A549 (cell line): ENCODE measurements at regions not wholly inside any gene's neighbourhood (a gene's known extent, or its start where the extent isn't known, plus 50 kb on each side); places are given as distances from the start of the nearest gene placed in this dataset.

Experiments
- ATAC-seq, 2 experiments: fragments of 200-7000 bp in 1 of 2; fragments of >200 bp in 1 of 2; cut with Nextera tagmentation in 1 of 2; cut with Tn5 transposase in 1 of 2; 3 replicates each; pipeline versions ENCODE4 v1.8.0 to v1.9.1; 2018 to 2020; ENCODE audit warnings: mild to moderate bottlenecking in 1 of 2, moderate library complexity in 1 of 2
- CTCF ChIA-PET: fragments of 300-600 bp; sonication (Branson Sonifier 250); formaldehyde crosslinking; extraction: SDS; loops from one replicate; lab custom pipeline; 2021; ENCODE audit warnings: antibody characterized with exemption, inconsistent platforms; lab: Yijun Ruan, JAX
- POLR2A ChIA-PET: fragments of 350-600 bp; formaldehyde crosslinking; extraction: SDS; loops from one replicate; lab custom pipeline; 2021; ENCODE audit warnings: antibody characterized with exemption, inconsistent platforms; lab: Yijun Ruan, JAX
- DNase-seq, 2 experiments: peaks; one replicate each; pipeline versions ENCODE4 v3.0.0 to v3.0.0-alpha.2; 2011 to 2016; ENCODE audit warnings: low read depth in 1 of 2, low spot score in 1 of 2
- FAIRE-seq: peaks from 2 replicates; lab custom pipeline; 2011; peaks lifted over from hg19 to GRCh38; lab: Jason Lieb, UNC
- H3K27ac ChIP-seq, 2 experiments: fragments of >200 bp; sonication (Bioruptor Twin); formaldehyde crosslinking; 3 replicates each; pipeline ENCODE4 v1.5.1; 2016 to 2017
- H3K4me1 ChIP-seq: fragments of >200 bp; sonication (Bioruptor Twin); formaldehyde crosslinking; 3 replicates; pipeline ENCODE4 v1.6.1; 2016
- H3K4me2 ChIP-seq: fragments of >200 bp; sonication (Bioruptor Twin); formaldehyde crosslinking; 3 replicates; pipeline ENCODE4 v1.6.1; 2016
- H3K4me3 ChIP-seq: fragments of >200 bp; sonication (Bioruptor Twin); formaldehyde crosslinking; 3 replicates; pipeline ENCODE4 v1.5.1; 2016
- H3K9me3 ChIP-seq: fragments of >200 bp; sonication (Bioruptor Twin); formaldehyde crosslinking; 3 replicates; pipeline ENCODE4 v1.6.1; 2016
- ATOH8 ChIP-seq: fragments of 250-450 bp; sonication (Bioruptor Pico); IDR thresholded peaks from 2 replicates; pipeline ENCODE4 v1.5.0; 2020; ENCODE audit warnings: low read depth, mild to moderate bottlenecking, moderate library complexity
- CEBPB ChIP-seq, 2 experiments: fragments of >200 bp in 1 of 2; sonication (Bioruptor Twin) in 1 of 2; formaldehyde crosslinking in 1 of 2; IDR thresholded peaks; 2 replicates each; pipeline ENCODE4 v1.6.1; 2012 to 2016
- CHD2 ChIP-seq: fragments of 150-350 bp; IDR thresholded peaks from 2 replicates; pipeline ENCODE4 v1.6.1; 2014; ENCODE audit warnings: low read length; ENCODE audit not compliant: partially characterized antibody
- EHF ChIP-seq: fragments of 250-450 bp; sonication (Bioruptor Pico); IDR thresholded peaks from 2 replicates; pipeline ENCODE4 v1.5.0; 2020; ENCODE audit warnings: mild to moderate bottlenecking
- EHMT2 ChIP-seq: fragments of 200-600 bp; sonication (generic); IDR thresholded peaks from 2 replicates; pipeline ENCODE4 v1.6.1; 2016; ENCODE audit warnings: antibody characterized with exemption, low read depth, mild to moderate bottlenecking, moderate library complexity
- ELK1 ChIP-seq: fragments of 150-350 bp; IDR thresholded peaks from 2 replicates; pipeline ENCODE4 v1.6.1; 2014; ENCODE audit warnings: low read depth, mild to moderate bottlenecking, low read length
- EP300 ChIP-seq, 2 experiments: fragments of >200 bp; sonication (Bioruptor Twin); formaldehyde crosslinking; IDR thresholded peaks; 2 replicates in 1 of 2; 3 replicates in 1 of 2; pipeline ENCODE4 v1.6.1; 2016 to 2017
- FOSB ChIP-seq: fragments of 250-450 bp; sonication (Bioruptor Pico); IDR thresholded peaks from 2 replicates; pipeline ENCODE4 v1.5.0; 2020; ENCODE audit warnings: mild to moderate bottlenecking, moderate library complexity
- FOSL2 ChIP-seq, 2 experiments: fragments of 450-650 bp in 1 of 2; fragments of >200 bp in 1 of 2; sonication (Bioruptor Twin) in 1 of 2; formaldehyde crosslinking; IDR thresholded peaks; 2 replicates each; pipeline versions ENCODE4 v1.5.0 to v1.6.1; 2016 to 2020; ENCODE audit warnings: mild to moderate bottlenecking in 1 of 2, moderate library complexity in 1 of 2
- HDAC2 ChIP-seq: fragments of 200-600 bp; sonication (generic); IDR thresholded peaks from 2 replicates; pipeline ENCODE4 v1.6.1; 2016
- HES2 ChIP-seq: fragments of >200 bp; sonication (Bioruptor Twin); formaldehyde crosslinking; IDR thresholded peaks from 2 replicates; pipeline ENCODE4 v1.6.1; 2016
- HEYL ChIP-seq: fragments of 250-450 bp; sonication (Bioruptor Pico); IDR thresholded peaks from 2 replicates; pipeline ENCODE4 v1.8.0; 2021; ENCODE audit warnings: mild to moderate bottlenecking, moderate library complexity
- HOXA7 ChIP-seq: fragments of 250-450 bp; sonication (Bioruptor Pico); IDR thresholded peaks from 2 replicates; pipeline ENCODE4 v1.5.0; 2020; ENCODE audit warnings: mild to moderate bottlenecking, moderate library complexity
- HOXB5 ChIP-seq: fragments of 250-450 bp; sonication (Bioruptor Pico); IDR thresholded peaks from 2 replicates; pipeline ENCODE4 v1.5.0; 2020; ENCODE audit warnings: mild to moderate bottlenecking, moderate library complexity
- JUNB ChIP-seq: fragments of >200 bp; sonication (Bioruptor Twin); formaldehyde crosslinking; IDR thresholded peaks from 2 replicates; pipeline ENCODE4 v1.6.1; 2016
- KDM1A ChIP-seq: fragments of 200-600 bp; sonication (generic); IDR thresholded peaks from 2 replicates; pipeline ENCODE4 v1.6.1; 2016; ENCODE audit warnings: low read depth, mild to moderate bottlenecking
- MAFK ChIP-seq: fragments of 450-650 bp; IDR thresholded peaks from 2 replicates; pipeline ENCODE4 v1.6.1; 2014; ENCODE audit not compliant: partially characterized antibody
- MAX ChIP-seq: IDR thresholded peaks from 2 replicates; pipeline ENCODE4 v1.6.1; 2012
- NFE2L2 ChIP-seq: fragments of 150-350 bp; conservative IDR thresholded peaks from 2 replicates; pipeline ENCODE4 v1.6.1; 2014; ENCODE audit warnings: low read length
- POLR2A ChIP-seq: IDR thresholded peaks from 2 replicates; pipeline ENCODE4 v1.6.1; 2012; ENCODE audit warnings: mild to moderate bottlenecking, low read length
- RAD21 ChIP-seq, 2 experiments: fragments of >200 bp in 1 of 2; sonication (Bioruptor Twin) in 1 of 2; formaldehyde crosslinking in 1 of 2; IDR thresholded peaks in 1 of 2; conservative IDR thresholded peaks in 1 of 2; 2 replicates in 1 of 2; 3 replicates in 1 of 2; pipeline ENCODE4 v1.6.1; 2012 to 2018; ENCODE audit warnings: inconsistent platforms in 1 of 2
- RCOR1 ChIP-seq: fragments of 150-350 bp; IDR thresholded peaks from 2 replicates; pipeline ENCODE4 v1.6.1; 2014; ENCODE audit warnings: antibody characterized with exemption, low read length, low read depth
- SMC3 ChIP-seq: fragments of >200 bp; sonication (Bioruptor Twin); formaldehyde crosslinking; IDR thresholded peaks from 3 replicates; pipeline ENCODE4 v1.6.1; 2018; ENCODE audit warnings: inconsistent platforms
- TP53 ChIP-seq: fragments of 250-450 bp; sonication (Bioruptor Pico); IDR thresholded peaks from 2 replicates; pipeline ENCODE4 v1.5.0; 2021; ENCODE audit warnings: mild to moderate bottlenecking, moderate library complexity
- USF2 ChIP-seq: fragments of 450-650 bp; IDR thresholded peaks from 2 replicates; pipeline ENCODE4 v1.6.1; 2014; ENCODE audit warnings: antibody characterized with exemption
- ZC3H11A ChIP-seq: fragments of 450-650 bp; IDR thresholded peaks from 2 replicates; pipeline ENCODE4 v1.6.1; 2014; ENCODE audit warnings: antibody characterized with exemption, mild to moderate bottlenecking
- ZFP36 ChIP-seq: fragments of 450-650 bp; IDR thresholded peaks from 2 replicates; pipeline ENCODE4 v1.6.1; 2014; ENCODE audit warnings: borderline replicate concordance; ENCODE audit not compliant: partially characterized antibody
- ZSCAN20 ChIP-seq: fragments of 250-450 bp; sonication (Bioruptor Pico); IDR thresholded peaks from 2 replicates; pipeline ENCODE4 v1.8.0; 2022; ENCODE audit warnings: mild to moderate bottlenecking, moderate library complexity
- WGBS: methylation state at CpG from one replicate; pipeline ENCODE4 v1.1.6; 2017; ENCODE audit errors: missing lambda C conversion rate; 5-methylcytosine and 5-hydroxymethylcytosine counted together

- Histone ChIP-seq H3K4me3 (no peak overlapping the region), H3K4me1 (no peaks in the 10 kb centered on the region), H3K9me3 (no peaks in the 10 kb centered on the region), H3K4me2 (no peak overlapping the region), H3K27ac (no peak overlapping the region)
- FAIRE-seq (no peak), DNase-seq (peak in 1 of 2 experiments; percentile 21), ATAC-seq (no peak; a peak in 1 of 6 replicates)
- ChIA-PET CTCF (no interaction called here), POLR2A (no interaction called here)
- TF ChIP-seq MAX = no peak
- no peak for TF ChIP-seq USF2
- TF ChIP-seq FOSB (CRISPR knock-in tag) = no peak
- TF ChIP-seq POLR2A = no peak
- no peak for TF ChIP-seq ELK1
- no peak for TF ChIP-seq ZSCAN20 (CRISPR knock-in tag)
- TF ChIP-seq NFE2L2 = no peak
- no peak for TF ChIP-seq ZC3H11A
- no peak for TF ChIP-seq FOSL2 (IDR thresholded peaks at IDR 0.05)
- TF ChIP-seq FOSL2 (CRISPR knock-in tag; IDR thresholded peaks at IDR 0.05) = no peak
- no peak for TF ChIP-seq EHMT2
- TF ChIP-seq KDM1A = no peak
- TF ChIP-seq HOXA7 (CRISPR knock-in tag) = no peak
- no peak for TF ChIP-seq EHF (CRISPR knock-in tag)
- no peak for TF ChIP-seq HDAC2
These were observed 507.0 kb downstream of the PPARGC1A start for GRCh38 chr4:23382879-23383278.

- peaks cover 5% of the 10 kb centered on the region; the same call in 1 of the 3 replicates for H3K4me1 ChIP-seq
- peak in 1 of 2 experiments; percentile 65; a peak in 2 of 6 replicates for ATAC-seq
- 2% methylated on average over 4 of the region's 4 CpGs for WGBS
- POLR2A ChIA-PET = no interaction called here
- DNase-seq = peak in 1 of 2 experiments; percentile 8
- H3K4me3 ChIP-seq = no peak overlapping the region
- peak overlapping the region; percentile 23; the same call in 1 of the 3 replicates for H3K4me2 ChIP-seq
- no peak overlapping the region for H3K27ac ChIP-seq
- FAIRE-seq = no peak
- H3K9me3 ChIP-seq = no peaks in the 10 kb centered on the region
- CTCF ChIA-PET = no interaction called here
- no peak for TF ChIP-seq POLR2A
- no peak for TF ChIP-seq HOXB5 (CRISPR knock-in tag)
- TF ChIP-seq EP300 (IDR thresholded peaks at IDR 0.05) = no peak
- no peak for TF ChIP-seq ZFP36
- TF ChIP-seq ELK1 = no peak
These were observed 515.6 kb downstream of the PPARGC1A start for GRCh38 chr4:23374259-23374658.

- Histone ChIP-seq H3K27ac (no peak overlapping the region), H3K4me2 (peak overlapping the region; percentile 23; the same call in 1 of the 3 replicates), H3K9me3 (no peaks in the 10 kb centered on the region), H3K4me1 (peaks cover 5% of the 10 kb centered on the region; the same call in 1 of the 3 replicates), H3K4me3 (no peak overlapping the region)
- no CpG with 5 or more reads among the region's 2 CpGs for WGBS
- ATAC-seq (peak; percentile 45 to 91; a peak in 4 of 6 replicates), FAIRE-seq (no peak), DNase-seq (peak; percentile 1 to 43)
- CTCF ChIA-PET = no interaction called here
- POLR2A ChIA-PET = no interaction called here
- no peak for TF ChIP-seq RCOR1
- no peak for TF ChIP-seq ELK1
- no peak for TF ChIP-seq CEBPB (IDR thresholded peaks at IDR 0.05)
- TF ChIP-seq MAFK = no peak
- no peak for TF ChIP-seq JUNB
- no peak for TF ChIP-seq CHD2
- TF ChIP-seq TP53 = no peak
- TF ChIP-seq EP300 (IDR thresholded peaks at IDR 0.05) = no peak
- no peak for TF ChIP-seq USF2
- TF ChIP-seq MAX = no peak
- no peak for TF ChIP-seq RAD21 (conservative IDR thresholded peaks at IDR 0.05 in 1 of 2, IDR thresholded peaks at IDR 0.05 in 1 of 2)
- TF ChIP-seq HOXA7 (CRISPR knock-in tag) = no peak
- no peak for TF ChIP-seq SMC3
- no peak for TF ChIP-seq HEYL (CRISPR knock-in tag)
- no peak for TF ChIP-seq HES2
- TF ChIP-seq FOSL2 (IDR thresholded peaks at IDR 0.05) = no peak
- TF ChIP-seq FOSL2 (CRISPR knock-in tag; IDR thresholded peaks at IDR 0.05) = no peak
- no peak for TF ChIP-seq ATOH8
These were observed 516.6 kb downstream of the PPARGC1A start for GRCh38 chr4:23373261-23373660.
